ENCODE measurements at regions not wholly inside any gene's neighbourhood (a gene's known extent, or its start where the extent isn't known, plus 50 kb on each side); places are given as distances from the start of the nearest gene placed in this dataset.
"Not testable (repeated sequence)": the region's sequence is repeated elsewhere in the genome, so short reads cannot be mapped to it uniquely, and the experiment has no call there.

GRCh38 chr7:55743454-55743717, 119.2 kb downstream of the SEPTIN14 start:
- POLR2A ChIA-PET, CTCF ChIA-PET: not testable (repeated sequence)

GRCh38 chr7:55742651-55743453, 119.7 kb downstream of the SEPTIN14 start:
- CTCF ChIA-PET, POLR2A ChIA-PET: not testable (repeated sequence)

GRCh38 chr7:55741721-55742631, 120.6 kb downstream of the SEPTIN14 start:
- POLR2A ChIA-PET, CTCF ChIA-PET: not testable (repeated sequence)

DNA sequence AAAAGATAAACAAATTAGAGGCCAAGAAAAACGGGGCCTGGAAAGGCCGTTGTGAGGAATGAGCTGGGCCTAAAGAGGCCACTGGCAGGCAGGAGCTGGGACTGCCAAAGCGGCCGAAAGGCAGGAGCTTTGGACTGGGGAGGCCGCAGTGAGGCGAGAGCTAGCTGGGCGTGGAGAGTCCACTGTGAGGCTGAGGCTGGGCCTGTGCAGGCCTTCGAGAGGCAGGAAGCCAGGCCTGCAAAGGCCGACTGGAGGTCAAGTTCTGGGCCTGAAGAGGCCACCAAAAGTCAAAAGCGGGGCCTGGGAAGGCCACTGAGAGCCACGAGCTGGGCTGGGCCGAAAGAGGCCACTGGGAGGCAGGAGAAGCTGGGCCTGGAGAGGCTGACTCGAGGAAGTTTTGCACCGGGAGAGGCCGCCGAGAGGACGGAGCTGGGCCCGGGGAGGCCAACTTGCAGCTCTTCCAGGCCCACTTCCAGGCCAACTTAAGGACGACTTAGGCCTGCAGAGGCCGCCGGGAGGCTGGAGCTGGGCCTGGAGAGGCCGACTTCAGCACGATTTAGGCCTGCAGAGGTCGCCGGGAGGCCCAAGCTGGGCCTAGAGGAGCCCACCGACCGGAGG, 121.8 kb downstream of the SEPTIN14 start:
- POLR2A ChIA-PET, CTCF ChIA-PET: not testable (repeated sequence)

- CTCF ChIA-PET, POLR2A ChIA-PET: not testable (repeated sequence)
These were observed 122.5 kb downstream of the SEPTIN14 start for GRCh38 chr7:55740053-55740452.

- CTCF ChIA-PET, POLR2A ChIA-PET: not testable (repeated sequence)
These were observed 125.8 kb downstream of the SEPTIN14 start for GRCh38 chr7:55736641-55737221.

DNA sequence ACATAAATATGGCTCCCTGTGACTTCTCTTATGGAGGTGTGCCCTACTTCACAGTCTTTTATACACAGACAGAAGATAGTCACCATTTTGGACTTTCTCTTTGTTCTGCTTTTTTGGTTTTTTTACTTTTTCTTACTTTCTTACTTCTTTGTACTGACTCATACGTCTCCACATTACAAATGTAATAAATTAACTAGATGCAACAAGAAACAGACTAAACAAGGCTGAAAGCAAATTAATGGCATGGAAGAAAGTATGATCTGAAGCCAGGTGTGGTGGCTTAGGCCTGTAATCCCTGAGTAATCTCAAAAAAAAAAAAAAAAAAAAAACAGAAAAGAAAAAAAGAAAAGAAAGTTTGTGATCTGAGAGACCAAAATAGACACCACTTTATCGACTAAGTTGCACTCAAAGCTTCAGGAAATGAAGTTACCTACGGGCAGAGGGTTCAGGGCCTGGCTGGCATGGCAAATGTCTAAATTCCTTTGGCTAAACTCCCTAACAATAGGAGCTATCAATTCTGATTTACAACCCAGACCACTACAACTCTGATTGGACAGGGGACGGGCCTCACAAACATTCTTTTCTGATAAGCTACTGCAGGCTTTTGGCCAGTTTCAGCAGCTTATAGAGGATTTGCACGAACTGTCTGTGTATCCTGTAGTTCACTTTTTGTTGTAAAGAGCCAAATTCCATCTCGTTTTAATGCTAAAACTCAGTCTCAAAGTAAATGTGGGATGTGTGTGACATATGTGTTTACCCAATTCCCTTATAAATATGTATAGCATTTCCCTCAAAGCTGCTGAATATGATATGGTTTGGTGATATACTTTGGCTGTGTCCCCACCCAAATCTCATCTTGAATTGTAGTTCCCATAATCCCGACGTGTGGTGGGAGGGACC, 129.1 kb downstream of the SEPTIN14 start:
- ChIA-PET CTCF (no interaction called here), POLR2A (no interaction called here)

DNA sequence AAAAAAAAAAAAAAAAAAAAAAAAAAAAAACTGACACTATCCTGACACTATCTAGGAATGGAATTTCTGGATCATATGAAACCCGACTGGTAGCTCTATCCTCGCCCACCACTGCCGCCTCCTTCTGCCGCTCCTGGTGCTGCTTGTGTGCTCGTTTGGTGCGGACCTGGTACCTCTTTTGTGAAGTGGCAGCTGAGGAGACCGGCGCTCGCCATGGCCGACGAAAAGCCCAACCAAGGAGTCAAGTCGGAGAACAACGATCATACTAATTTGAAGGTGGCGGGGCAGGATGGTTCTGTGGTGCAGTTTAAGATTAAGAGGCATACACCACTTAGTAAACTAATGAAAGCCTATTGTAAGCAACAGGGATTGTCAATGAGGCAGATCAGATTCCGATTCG, 130.6 kb downstream of the SEPTIN14 start:
- ChIA-PET POLR2A (no interaction called here), CTCF (no interaction called here)

DNA sequence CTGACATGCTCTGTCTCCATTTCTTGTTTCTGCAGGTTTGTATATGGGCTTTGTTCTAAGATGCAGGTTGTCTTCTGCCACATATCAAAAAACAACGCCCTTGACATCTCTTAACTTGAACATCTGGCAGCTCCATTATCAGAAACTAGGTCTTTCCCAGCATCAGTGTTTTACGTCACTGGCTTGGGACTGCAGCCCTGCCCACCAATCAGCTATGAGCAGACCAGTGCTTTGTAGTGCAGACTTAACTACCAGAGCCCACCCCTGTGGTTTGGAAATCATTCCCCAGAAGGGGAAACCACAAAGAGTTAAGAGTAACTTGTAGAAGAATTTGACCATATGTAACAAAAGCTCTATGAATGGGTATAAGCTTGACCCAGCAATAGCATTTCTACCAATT, 132.4 kb downstream of the SEPTIN14 start:
- CTCF ChIA-PET: no interaction called here
- POLR2A ChIA-PET: no interaction called here

DNA sequence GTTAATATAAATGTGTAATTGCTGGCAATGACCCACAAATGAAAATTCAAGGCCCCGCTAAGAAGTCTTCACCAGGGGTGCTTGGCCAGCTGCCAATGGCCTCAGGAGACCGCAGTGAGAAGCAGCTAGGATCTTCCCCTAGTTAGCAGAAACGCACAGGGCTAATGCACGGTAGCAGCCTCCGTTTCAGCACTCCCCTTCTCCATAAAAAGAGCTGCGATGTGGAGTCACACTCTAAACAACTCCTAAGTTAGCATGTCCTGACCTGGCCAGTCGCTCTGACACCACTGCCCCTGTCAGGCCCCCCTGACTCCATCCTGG, 139.0 kb downstream of the SEPTIN14 start:
- ChIA-PET CTCF (no interaction called here), POLR2A (no interaction called here)

DNA sequence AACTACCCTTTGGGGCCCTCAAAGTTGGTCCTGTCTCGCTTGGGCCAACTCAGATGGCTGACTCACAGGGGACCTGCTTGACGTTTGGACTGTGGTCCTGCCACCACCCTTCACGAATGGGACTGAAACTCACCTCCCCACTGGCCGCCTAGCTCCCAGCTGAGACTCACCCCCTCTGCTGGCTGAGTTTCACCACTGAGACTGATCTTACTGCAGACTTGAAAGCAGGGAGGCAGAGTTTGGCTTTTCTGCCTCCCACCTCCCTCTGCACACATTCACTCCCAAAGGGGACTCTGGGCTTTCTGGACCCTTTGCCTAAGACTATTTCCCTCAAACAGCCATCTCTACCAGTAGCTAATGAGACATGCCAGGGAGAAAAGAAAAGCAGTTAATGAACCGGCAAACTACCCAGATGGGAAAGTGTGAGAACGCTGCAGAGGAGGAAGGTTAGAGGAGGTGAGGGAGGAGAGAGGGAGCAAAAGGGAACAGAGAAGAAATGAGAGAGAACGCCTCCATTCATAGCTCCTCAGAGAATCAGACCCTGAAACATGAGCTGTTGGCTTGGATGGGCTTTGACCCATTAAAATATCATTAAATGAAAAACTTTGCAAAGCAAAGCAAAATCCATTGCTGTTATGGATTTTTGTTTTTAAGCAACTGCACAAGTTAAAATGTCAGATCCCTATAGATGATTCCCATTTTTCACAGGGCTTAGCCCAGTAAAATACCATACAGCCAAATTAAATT, 139.5 kb downstream of the SEPTIN14 start:
- POLR2A ChIA-PET, CTCF ChIA-PET: not testable (repeated sequence)

- POLR2A ChIA-PET: not testable (repeated sequence)
- CTCF ChIA-PET: interaction anchor here (0.6 kb wide), 1 partner anchor 8 kb away, joined by 4 read pairs; no protein-coding TSS in a partner anchor
These were observed 141.5 kb downstream of the SEPTIN14 start for GRCh38 chr7:55721004-55721403.

GRCh38 chr7:55715247-55715867, 143.1 kb upstream of the VOPP1 start:
- POLR2A ChIA-PET, CTCF ChIA-PET: not testable (repeated sequence)

DNA sequence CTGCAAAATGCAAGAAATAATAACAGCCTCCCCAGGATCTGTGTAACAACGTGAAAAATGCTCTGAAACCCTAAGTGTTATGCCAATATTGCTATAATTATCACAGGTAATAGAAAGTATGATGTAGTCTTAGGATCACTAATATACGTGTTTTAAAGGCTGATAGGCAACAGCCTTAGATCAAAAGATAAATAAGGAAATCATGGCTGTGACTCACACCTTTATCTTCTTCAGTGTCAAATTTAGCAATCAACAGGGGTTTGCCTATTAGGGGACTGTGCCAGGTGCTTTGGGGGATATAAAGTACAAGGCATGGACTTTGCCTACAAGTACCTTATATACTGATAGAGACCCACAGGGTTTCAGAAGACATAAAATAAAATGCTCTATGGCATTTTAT, 142.1 kb upstream of the VOPP1 start:
- CTCF ChIA-PET: not testable (repeated sequence)
- POLR2A ChIA-PET: interaction anchor here (0.7 kb wide), 1 partner anchor 17 kb away, joined by 4 read pairs; no protein-coding TSS in a partner anchor

DNA sequence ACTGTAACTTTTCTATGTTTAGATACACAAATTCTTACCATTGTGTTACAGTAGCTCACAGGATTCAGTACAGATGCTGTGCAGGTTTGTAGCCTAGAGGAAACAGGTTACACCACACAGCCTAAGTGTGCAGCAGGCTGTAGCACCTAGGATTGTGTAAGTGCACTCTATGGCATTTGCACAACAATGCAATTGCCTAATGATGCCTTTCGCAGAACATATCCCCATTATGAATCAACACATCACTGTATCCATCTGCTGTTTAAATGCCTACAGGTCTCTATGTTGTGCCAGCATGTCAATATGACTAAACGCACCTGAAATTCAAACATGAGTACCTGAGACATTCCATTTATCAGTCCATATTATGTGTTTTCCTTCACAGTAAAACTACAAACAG, 138.0 kb upstream of the VOPP1 start:
- CTCF ChIA-PET, POLR2A ChIA-PET: not testable (repeated sequence)

- POLR2A ChIA-PET, CTCF ChIA-PET: not testable (repeated sequence)
These were observed 135.7 kb upstream of the VOPP1 start for GRCh38 chr7:55708028-55708427.

DNA sequence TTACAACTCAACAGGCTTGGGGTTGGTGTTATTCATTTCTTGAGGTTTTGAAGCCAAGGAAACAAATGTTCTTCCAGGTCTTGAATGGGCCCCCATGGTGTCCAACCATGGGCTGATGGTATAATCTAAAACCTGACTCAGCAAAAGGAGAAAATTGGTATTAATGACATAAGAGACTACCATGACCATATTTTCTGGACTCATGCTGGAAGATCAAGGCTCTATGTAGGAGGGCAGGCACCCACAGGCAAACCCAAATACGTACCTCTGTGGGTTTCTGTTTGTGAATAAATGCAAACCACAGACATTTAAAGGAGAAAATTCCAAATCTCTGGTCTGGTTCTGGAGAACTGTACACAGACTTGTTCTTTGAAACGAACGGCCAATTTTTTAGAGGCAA, 135.1 kb upstream of the VOPP1 start:
- POLR2A ChIA-PET, CTCF ChIA-PET: not testable (repeated sequence)

DNA sequence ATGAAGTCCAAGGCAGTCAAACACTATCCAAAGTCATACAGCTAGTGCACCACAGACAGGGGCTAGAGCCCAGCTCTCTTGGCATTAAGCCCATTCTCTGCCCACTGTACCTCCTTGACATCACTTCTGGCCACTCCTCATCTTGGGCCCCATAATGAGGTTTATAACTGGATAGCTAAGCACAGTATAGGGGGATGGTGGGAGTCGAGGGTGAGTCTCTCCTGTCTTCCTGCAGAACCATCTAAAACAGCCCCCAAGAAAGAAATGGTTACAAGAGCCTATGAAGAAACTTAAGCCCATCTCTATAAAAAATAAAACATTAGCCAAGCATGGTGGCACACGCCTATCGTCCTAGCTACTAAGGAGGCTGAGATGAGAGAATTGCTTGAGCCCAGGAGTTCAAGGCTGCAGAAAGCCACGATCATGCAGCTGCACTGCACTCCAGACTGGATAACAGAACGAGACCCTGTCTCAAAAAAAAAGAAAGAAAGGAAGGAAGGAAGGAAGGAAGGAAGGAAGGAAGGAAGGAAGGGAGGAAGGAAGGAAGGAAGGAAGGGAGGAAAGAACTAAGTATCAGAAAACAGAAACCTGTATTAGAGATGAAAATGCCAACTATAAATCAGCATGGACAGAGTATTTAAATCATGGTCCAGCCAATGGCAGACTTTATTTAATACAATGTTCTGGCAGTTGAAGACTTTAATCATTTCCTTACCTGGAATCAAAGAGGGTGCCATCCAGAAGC, 134.3 kb upstream of the VOPP1 start:
- CTCF ChIA-PET, POLR2A ChIA-PET: not testable (repeated sequence)
